ENCODE measurements at regions not wholly inside any gene's neighbourhood (a gene's known extent, or its start where the extent isn't known, plus 50 kb on each side); places are given as distances from the start of the nearest gene placed in this dataset.
"Not testable (repeated sequence)": the region's sequence is repeated elsewhere in the genome, so short reads cannot be mapped to it uniquely, and the experiment has no call there.

DNA sequence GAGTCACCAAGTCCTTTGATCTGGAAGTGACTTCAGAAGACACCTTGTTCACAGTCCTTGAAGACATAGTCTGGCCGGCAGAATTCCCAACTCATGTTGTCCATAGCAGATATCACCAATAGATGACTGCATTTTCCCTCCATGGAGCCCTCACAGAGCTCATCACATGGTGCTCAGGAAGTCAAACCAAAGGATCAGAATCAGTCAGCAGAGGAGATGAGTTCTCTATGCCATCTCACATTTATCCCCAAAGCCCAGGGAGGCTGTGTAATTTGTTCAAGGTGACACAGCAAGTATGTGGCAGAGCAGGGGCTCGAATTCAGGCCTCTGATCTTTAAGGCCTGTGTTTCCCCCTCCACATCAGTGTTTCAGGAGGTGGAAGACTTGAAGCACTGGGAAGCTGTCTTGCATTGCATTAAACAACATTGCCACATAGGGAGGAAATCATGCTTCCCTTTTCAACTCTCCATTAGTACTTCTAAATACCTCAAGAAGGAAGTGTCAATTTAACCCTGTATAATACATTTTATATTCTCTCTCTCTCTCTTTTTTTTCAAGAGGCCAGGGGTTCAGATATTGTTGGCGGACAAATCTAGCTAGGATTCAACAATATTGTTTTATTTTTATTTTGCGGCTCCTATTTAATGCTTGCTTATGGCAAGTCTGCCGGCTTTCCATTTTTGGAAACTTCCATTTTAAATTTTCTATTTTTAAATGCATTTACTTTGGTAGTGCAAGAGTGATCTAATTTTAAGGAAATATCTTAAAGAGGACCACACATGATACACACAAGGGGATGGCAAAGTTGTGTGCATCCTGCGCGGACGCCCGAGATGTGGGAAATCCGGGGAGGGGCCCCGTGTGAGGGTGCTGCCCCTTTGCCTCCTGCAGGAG lies 61.9 kb downstream of the NPIPB5 start:
- DNase-seq; in situ Hi-C loops (cut with HindIII; ENCODE audit: low pct_ligation_motif_present, low pct_unique_long_range_greater_than_20kb, low sequenced_read_pairs): not testable (repeated sequence)

DNA sequence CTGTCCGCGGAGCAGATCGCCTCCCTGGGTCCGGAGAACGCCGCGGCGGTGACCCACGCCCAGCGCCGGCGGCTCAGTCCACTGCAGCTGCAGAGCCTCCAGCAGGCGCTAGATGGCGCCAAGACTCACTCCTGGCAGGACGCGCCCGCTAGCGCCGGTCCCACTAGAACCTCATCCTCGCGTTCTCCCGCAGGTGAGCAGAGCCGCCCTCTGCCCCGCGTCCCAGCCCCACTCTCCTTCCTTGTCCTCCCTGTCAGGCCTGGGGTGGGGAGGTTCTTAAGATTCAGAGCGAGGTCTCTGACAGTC lies 62.5 kb downstream of the NPIPB5 start:
- DNase-seq; in situ Hi-C loops (cut with HindIII; ENCODE audit: low pct_ligation_motif_present, low pct_unique_long_range_greater_than_20kb, low sequenced_read_pairs): not testable (repeated sequence)

DNA sequence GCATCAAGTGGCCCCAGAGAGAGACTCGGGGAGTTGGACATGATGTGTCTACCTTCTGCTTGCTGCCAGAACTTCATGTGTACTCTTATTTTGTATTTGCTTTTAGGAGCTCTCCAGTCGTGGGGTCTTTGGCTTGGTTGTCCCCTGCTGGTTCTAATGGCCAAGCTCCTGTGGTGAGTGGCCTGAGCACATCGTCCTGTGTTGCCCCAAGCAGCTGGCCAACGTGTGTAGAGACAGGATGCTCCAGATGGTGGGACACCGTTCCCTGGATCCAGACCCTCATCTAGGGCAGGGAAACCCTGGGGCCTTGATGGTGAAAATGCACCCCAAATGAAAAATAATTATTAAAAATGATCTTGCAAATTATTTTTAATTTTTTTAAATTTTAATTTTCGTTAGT lies 65.8 kb downstream of the NPIPB5 start:
- in situ Hi-C loops (cut with HindIII; ENCODE audit: low pct_ligation_motif_present, low pct_unique_long_range_greater_than_20kb, low sequenced_read_pairs): not testable (repeated sequence)

DNA sequence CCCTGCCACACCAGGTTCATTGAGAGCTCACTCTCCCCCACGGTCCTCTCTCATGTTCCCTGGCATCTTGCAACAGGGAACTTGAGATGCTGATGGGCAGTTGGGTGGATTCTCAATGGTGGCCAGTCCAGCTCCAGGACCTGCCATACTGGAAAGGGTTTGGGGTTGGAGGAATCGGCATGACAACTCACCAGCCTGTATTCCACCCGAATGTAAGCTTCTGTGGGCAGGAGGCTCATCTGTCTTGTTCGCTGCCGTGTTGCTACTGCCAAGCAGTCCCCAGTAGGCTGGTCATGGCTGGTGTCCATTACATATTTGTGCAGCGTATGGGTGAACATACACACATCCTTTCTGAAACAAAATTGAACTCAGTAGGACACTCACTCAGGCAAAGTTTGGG lies 72.5 kb downstream of the NPIPB5 start:
- DNase-seq; in situ Hi-C loops (cut with HindIII; ENCODE audit: low pct_ligation_motif_present, low pct_unique_long_range_greater_than_20kb, low sequenced_read_pairs): not testable (repeated sequence)

More for the DNA sequence above, 65.8 kb downstream of the NPIPB5 start:
- not testable (repeated sequence) for DNase-seq

DNA sequence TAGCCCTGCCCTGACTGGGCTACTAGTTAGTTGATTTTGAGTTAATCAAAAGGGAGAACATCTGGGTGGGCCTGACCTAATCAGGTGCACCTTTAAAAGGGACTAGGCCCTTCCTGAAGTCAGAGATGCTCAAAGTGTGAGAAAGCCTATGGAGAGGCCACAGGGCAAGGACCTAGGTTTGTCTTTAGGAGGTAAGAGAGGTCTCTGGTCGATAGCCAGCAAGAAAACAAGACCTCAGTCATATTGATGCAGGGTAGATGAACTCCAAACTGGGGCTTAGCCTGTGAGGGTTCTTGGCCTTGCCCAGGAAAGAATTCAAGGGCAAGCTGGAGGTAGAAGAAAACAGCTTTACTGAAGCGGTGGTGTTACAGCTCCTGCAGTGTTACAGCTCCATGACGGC lies 73.8 kb downstream of the NPIPB5 start:
- in situ Hi-C loops (cut with HindIII; ENCODE audit: low pct_ligation_motif_present, low pct_unique_long_range_greater_than_20kb, low sequenced_read_pairs); DNase-seq: not testable (repeated sequence)

DNA sequence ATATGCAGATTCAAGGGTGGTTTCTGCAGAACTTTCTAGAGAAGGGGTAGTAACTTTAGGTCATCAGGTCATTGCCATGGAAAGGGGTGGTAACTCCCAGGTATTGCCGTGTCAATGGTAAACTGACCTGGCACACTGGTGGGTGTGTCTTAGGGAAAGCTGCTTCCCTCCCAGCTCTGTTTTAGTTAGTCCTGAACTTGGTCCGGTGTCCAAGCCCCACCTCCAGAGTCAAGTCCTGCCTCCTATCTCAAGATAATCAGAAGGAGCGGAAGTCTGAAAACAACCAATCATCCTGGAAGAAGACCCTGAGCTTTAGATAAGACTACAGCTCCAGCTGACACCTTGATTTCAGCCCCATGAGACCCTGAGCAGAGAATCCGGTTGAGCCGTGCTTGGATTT lies 74.2 kb downstream of the NPIPB5 start:
- in situ Hi-C loops (cut with HindIII; ENCODE audit: low pct_ligation_motif_present, low pct_unique_long_range_greater_than_20kb, low sequenced_read_pairs); DNase-seq: not testable (repeated sequence)

DNA sequence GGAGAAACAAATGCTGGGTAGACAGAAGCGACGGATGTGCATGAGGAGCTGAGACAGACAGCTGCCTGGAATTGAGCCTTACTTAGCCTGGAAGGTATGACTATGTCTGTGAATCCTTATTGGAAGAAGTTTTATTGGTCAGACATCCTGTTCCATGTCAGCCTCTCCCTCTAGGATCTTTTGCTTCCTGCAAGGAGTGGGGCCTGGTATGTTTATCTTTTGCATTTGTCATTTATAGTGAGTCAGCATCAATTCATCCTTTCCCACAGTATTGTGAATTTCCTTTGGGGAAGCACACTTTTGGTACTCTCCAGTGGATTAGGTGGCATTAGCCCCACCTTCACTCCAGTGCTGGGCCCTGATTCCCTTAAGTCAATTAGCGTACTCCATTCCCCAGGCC lies 74.7 kb downstream of the NPIPB5 start:
- in situ Hi-C loops (cut with HindIII; ENCODE audit: low pct_ligation_motif_present, low pct_unique_long_range_greater_than_20kb, low sequenced_read_pairs): not testable (repeated sequence)
- DNase-seq: peak; percentile 31

DNA sequence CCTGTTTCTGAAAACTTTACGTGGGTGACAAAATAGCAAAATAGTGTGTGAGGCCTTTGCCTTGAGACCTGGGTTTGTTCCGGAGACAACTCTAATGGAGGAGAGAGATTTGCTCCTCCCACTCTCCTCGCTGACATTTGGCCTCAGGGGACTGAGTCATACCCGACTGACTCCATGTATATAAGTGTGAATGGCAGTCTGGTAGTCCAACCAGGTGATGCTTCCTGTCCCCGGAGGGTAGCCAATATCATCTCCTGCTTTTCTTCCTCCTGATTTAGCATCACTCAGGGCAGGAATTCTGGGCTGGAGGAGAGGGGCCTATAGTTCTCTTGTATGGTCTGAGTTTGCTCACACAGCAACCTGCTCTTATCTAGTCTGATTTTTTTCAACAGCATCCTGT lies 76.0 kb downstream of the NPIPB5 start:
- in situ Hi-C loops (cut with HindIII; ENCODE audit: low pct_ligation_motif_present, low pct_unique_long_range_greater_than_20kb, low sequenced_read_pairs): not testable (repeated sequence)

DNA sequence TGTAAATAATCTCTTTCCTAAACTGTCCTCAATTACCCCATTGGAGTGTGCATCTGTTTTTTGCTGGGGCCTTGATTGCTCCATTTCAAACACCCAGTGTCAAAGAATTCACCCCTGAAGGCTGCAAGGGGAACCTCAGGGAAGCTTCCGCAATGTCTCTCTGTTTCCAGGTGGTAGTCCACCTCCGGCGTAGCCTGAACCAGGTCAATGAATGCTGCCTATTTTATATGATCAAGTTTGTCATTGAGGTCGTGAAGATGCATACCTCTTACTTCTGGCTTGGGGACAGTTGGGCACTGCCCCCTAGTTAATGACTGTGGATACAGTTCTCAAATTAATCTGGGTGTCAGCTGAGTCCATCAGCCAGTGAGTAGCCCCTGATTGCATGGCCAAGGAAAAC lies 79.1 kb downstream of the NPIPB5 start:
- in situ Hi-C loops (cut with HindIII; ENCODE audit: low pct_ligation_motif_present, low pct_unique_long_range_greater_than_20kb, low sequenced_read_pairs); DNase-seq: not testable (repeated sequence)

More for the DNA sequence above, 76.0 kb downstream of the NPIPB5 start:
- DNase-seq: not testable (repeated sequence)

DNA sequence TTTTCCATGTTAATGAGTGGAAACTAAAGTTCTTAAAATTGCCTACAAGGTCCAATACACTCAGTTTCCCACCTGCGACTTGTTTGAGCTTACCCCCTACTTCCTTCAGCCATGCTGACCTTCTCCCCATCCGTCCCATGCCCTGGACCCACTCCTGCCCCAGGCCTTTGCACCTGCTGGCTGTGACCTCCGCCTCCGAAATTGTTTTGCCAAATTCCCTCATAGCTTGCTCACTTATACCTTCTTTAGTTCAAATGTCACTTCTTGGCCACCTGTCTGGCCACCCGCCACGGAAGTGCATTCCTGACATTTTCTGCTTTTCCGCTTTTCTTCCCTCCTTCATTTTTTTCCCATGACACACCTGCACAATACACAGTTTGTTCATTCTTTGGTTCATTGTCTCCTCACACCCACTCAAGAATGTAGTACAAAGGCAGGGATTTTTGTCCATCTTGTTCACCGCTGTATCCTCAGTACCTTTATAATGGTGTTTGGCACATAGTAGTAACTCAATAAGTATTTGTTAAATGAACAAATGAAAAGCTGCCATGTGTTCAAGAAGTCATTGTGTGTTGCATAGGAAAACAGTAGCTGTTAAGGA lies 85.9 kb downstream of the NPIPB5 start:
- DNase-seq; in situ Hi-C loops (cut with HindIII; ENCODE audit: low pct_ligation_motif_present, low pct_unique_long_range_greater_than_20kb, low sequenced_read_pairs): not testable (repeated sequence)

DNA sequence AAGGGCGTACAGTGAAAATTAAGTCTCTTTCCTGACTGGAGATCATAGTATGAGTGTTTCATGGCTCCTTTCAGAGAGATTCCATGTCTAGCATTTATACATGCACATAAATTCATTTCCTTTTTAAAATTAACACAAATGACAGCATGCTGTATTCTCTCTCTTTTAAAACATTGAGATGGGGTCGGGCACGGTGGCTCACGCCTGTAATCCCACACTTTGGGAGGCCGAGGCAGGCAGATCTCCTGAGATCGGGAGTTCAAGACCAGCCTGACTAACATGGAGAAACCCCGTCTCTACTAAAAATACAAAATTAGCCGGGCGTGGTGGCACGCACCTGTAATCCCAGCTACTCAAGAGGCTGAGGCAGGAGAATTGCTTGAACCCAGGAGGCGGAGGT lies 93.1 kb downstream of the NPIPB5 start:
- in situ Hi-C loops (cut with HindIII; ENCODE audit: low pct_ligation_motif_present, low pct_unique_long_range_greater_than_20kb, low sequenced_read_pairs); DNase-seq: not testable (repeated sequence)

DNA sequence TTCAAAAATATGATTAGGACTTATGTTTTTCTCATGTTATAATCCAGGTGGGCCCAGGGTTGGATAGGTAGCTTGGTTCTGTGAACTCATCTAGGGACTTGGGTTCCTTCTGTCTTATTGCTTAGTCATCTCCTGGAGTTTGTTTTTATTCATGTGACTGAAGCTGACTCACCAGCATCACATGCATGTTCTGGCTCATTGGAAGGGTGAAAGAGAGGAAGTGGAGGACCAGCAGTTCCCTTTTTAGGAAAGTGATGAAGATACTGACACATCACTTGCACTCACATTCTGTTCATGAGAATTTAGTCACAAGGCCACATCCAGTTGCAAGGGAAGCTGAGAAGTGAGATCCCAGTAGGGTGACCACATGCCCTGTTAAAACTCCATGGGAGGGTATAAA lies 95.9 kb downstream of the NPIPB5 start:
- DNase-seq; in situ Hi-C loops (cut with HindIII; ENCODE audit: low pct_ligation_motif_present, low pct_unique_long_range_greater_than_20kb, low sequenced_read_pairs): not testable (repeated sequence)

DNA sequence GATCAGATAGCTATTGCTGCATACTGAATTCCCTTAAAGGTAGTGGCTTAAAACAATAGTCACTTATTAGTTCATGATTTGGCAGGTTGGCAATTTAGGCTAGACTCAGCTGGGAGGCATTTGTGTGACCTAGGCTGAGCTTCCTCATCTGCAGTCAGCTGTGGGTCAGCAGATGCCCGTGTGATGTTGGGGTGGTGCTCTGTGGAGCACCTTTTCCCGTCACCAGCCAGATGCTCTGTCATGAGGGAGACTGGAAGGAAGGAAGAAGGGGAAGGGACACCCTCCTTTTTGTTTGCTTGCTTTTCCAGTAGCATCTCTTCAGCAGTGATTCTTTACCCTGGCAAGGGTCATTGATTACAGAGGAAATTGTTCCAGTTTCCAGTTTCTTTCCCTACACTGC lies 99.1 kb downstream of the NPIPB5 start:
- in situ Hi-C loops (cut with HindIII; ENCODE audit: low pct_ligation_motif_present, low pct_unique_long_range_greater_than_20kb, low sequenced_read_pairs); DNase-seq: not testable (repeated sequence)

DNA sequence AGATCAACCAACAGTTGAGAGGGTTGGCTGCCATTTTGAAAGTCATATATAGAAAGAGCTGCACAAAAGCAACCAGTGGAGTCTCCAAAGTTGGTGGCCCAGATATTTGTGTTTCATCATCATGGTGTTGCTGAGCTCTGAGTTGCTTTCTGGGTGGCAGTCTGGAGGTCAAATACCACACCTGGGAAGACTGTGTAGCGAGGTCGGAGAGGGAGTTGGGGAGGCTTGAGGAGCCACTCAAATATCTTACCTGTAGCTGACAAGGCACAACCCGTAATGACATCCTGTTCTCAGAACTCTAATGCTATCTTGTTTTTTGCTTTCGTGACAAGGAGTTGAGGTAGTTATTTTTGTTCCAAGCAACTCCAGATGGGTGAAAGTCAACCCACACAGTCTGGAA lies 100.4 kb downstream of the NPIPB5 start:
- DNase-seq; in situ Hi-C loops (cut with HindIII; ENCODE audit: low pct_ligation_motif_present, low pct_unique_long_range_greater_than_20kb, low sequenced_read_pairs): not testable (repeated sequence)

DNA sequence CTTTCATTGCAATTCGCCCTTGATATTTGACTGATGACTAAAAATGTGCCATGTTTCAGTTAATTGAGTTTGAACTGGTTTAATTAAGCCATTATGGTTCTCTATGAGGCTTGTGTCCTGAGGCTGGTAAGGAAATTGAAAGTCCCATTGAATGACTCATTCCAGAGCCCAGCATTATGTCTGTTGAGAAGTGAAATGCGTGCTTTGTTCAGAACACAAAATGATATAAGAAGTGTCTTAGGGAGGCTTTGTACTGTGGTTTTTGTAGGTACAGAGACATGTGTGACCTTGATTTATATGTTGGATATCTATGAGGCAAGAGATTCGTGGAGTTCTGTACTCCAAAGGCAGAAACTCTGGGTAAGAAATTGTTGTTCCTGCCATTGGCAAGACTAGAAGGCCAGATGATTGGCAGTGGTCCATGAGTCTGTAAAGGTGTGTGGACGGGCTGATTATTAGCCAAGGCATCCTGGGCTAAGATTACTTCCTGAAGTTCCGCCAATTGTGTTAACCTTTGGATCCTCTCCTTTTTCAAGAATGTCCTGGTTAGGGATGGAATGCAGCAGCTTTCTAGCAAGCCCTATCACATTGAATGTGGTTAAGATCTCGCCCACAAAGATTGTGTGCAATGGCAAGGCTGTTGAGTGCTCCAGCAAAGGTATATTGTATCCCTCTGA lies 103.7 kb downstream of the NPIPB5 start:
- in situ Hi-C loops (cut with HindIII; ENCODE audit: low pct_ligation_motif_present, low pct_unique_long_range_greater_than_20kb, low sequenced_read_pairs): no loop called here

DNA sequence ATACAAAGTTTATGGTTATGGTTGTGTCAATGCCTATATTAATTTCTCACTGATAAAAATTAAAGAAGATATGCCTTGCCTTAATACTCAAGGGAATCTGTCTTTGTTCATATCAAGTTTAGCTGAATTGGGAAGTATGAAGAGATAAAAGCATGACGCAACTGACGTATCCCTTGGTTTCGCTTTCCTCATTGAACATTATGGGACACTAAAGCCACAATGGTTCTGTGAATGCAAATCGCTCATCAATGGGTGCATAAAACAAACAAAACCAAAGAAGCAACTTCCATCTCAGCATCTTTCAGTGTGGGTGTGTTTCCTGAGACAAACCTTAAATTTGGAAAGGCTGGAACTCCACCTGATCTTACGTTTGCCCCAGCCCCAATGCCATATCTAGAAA lies 108.2 kb downstream of the NPIPB5 start:
- DNase-seq: no peak
- in situ Hi-C loops (cut with HindIII; ENCODE audit: low pct_ligation_motif_present, low pct_unique_long_range_greater_than_20kb, low sequenced_read_pairs): no loop called here

More for the DNA sequence above, 103.7 kb downstream of the NPIPB5 start:
- DNase-seq: no peak

DNA sequence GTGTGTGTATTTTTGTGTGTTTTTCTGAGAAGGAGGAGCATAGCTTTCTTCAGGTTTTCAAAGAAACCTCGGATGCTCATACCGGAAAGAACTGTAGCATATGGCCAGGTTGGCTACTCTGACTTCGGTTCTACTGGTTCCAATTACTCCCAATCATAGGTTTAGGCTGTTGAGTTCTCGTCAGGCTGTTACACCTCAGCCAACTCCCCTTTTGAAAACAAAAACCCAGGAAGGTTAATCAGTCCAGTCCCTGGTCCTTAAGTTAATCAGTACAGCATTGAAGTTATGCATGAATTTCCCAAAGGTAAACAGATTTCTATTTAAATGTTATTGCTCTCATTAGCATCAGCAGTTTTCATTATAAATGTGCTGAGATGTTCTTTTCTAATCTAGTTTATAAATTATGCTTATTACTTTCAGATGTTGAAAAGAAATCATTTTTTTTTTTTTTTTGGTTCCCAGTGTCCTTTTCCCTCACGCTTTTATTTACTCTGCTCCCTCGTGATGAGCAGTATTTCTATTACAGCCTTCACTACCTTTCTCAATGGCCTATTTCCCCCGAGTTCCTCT lies 111.0 kb downstream of the NPIPB5 start:
- in situ Hi-C loops (cut with HindIII; ENCODE audit: low pct_ligation_motif_present, low pct_unique_long_range_greater_than_20kb, low sequenced_read_pairs): no loop called here
- no peak for DNase-seq

DNA sequence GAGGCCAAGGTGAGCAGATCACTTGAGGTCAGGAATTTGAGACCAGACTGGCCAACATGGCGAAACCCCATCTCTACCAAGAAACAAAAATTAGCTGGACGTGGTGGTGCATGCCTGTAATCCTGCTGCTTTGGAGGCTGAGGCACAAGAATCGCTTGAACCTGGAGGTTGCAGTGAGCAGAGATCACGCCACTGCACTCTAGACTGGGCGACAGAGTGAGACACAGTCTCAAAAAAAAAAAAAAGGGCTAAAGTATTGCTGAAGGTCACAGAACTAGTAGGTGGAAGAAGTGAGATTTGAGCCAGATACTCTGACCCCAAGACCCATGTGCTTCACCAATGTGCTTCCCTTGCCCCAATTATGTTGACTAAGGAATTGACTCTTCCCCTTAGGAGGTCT lies 112.0 kb downstream of the NPIPB5 start:
- no peak for DNase-seq
- in situ Hi-C loops (cut with HindIII; ENCODE audit: low pct_ligation_motif_present, low pct_unique_long_range_greater_than_20kb, low sequenced_read_pairs): no loop called here

DNA sequence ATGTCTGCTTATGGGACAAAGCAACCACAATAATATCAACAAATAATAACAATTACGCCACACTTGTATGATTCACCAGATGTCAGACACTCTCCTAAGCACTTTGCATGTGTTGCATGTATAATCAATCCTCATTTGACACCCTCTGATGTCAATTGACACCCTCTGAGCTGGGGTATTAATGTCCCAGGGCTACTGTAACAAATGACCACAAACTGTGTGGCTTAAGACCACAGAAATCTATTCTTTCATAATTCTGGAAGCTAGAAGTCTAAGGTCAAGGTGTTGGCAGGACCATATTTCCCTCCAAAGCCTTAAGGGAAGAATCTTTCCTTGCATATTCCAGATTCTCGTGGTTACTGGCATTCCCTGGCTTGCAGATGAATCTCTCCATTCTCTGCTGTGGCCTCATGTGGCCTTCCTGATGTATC lies 112.7 kb downstream of the NPIPB5 start:
- in situ Hi-C loops (cut with HindIII; ENCODE audit: low pct_ligation_motif_present, low pct_unique_long_range_greater_than_20kb, low sequenced_read_pairs): no loop called here
- peak; percentile 28 for DNase-seq
